Testis (tissue), 2 donors: ENCODE measurements at regions not wholly inside any gene's neighbourhood (a gene's known extent, or its start where the extent isn't known, plus 50 kb on each side); places are given as distances from the start of the nearest gene placed in this dataset.

Experiments
- DNase-seq: peaks from one replicate; pipeline ENCODE4 v3.0.0-alpha.2; 2019
- H3K27ac ChIP-seq, 2 donors: fragments of 200-600 bp; sonication (generic); one replicate each; pipeline ENCODE4 v1.5.1; 2019
- H3K27me3 ChIP-seq: fragments of 200-600 bp; sonication (generic); one replicate; pipeline ENCODE4 v1.5.1; 2019
- H3K36me3 ChIP-seq: fragments of 200-600 bp; sonication (generic); one replicate; pipeline ENCODE4 v1.5.1; 2017; ENCODE audit warnings: low read depth; ENCODE audit errors: missing control alignments
- H3K4me1 ChIP-seq: fragments of 200-600 bp; sonication (generic); one replicate; pipeline ENCODE4 v1.5.1; 2019
- H3K4me3 ChIP-seq, 2 donors: fragments of 200-600 bp; sonication (generic); one replicate each; pipeline ENCODE4 v1.5.1; 2017 to 2019
- H3K9me3 ChIP-seq: fragments of 200-600 bp; sonication (generic); one replicate; pipeline ENCODE4 v1.5.1; 2017
- POLR2A ChIP-seq: fragments of 450-650 bp; IDR thresholded peaks from one replicate; pipeline ENCODE4 v1.6.1; 2017; ENCODE audit warnings: antibody characterized with exemption, mild to moderate bottlenecking, moderate library complexity
- WGBS, 2 donors: methylation state at CpG; one replicate each; pipeline ENCODE4 v1.1.5; 2018; 5-methylcytosine and 5-hydroxymethylcytosine counted together
- intact Hi-C: fragments of 100-400 bp; cut with DNase I; formaldehyde crosslinking; loops from one replicate; pipeline ENCODE4 v1.15.1; 2023; ENCODE audit warnings: low total_unique reads
- TF ChIP-seq, protein P1 (sequence below), 3 experiments: fragments of 450-650 bp in 2 of 3; fragments of 200-600 bp in 1 of 3; sonication (generic) in 1 of 3; IDR thresholded peaks; one replicate each; pipeline ENCODE4 v1.5.1; 2016 to 2019; ENCODE audit warnings: antibody characterized with exemption in 3 of 3, mild to moderate bottlenecking in 2 of 3, moderate library complexity in 1 of 3

GRCh38 chr13:85419611-85420010 is 379.6 kb downstream of the SLITRK6 start:
- H3K9me3 ChIP-seq, result no peaks in the 10 kb centered on the region
- H3K4me3 ChIP-seq, result no peak overlapping the region
- intact Hi-C loops, result no loop called here
- WGBS, 2 donors, result 86 to 94% methylated on average over 1 of the region's 1 CpG
- no peaks in the 10 kb centered on the region for H3K36me3 ChIP-seq
- no peak for DNase-seq
- no peaks in the 10 kb centered on the region for H3K27me3 ChIP-seq
- no peaks in the 10 kb centered on the region for H3K4me1 ChIP-seq
- H3K27ac ChIP-seq, result no peak overlapping the region
- TF ChIP-seq, protein P1, sequence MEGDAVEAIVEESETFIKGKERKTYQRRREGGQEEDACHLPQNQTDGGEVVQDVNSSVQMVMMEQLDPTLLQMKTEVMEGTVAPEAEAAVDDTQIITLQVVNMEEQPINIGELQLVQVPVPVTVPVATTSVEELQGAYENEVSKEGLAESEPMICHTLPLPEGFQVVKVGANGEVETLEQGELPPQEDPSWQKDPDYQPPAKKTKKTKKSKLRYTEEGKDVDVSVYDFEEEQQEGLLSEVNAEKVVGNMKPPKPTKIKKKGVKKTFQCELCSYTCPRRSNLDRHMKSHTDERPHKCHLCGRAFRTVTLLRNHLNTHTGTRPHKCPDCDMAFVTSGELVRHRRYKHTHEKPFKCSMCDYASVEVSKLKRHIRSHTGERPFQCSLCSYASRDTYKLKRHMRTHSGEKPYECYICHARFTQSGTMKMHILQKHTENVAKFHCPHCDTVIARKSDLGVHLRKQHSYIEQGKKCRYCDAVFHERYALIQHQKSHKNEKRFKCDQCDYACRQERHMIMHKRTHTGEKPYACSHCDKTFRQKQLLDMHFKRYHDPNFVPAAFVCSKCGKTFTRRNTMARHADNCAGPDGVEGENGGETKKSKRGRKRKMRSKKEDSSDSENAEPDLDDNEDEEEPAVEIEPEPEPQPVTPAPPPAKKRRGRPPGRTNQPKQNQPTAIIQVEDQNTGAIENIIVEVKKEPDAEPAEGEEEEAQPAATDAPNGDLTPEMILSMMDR (IDR thresholded peaks at IDR 0.05), result no peak
- TF ChIP-seq POLR2A, result no peak

GRCh38 chr13:85417807-85418206 is 381.4 kb downstream of the SLITRK6 start:
- H3K36me3 ChIP-seq, result no peaks in the 10 kb centered on the region
- no peaks in the 10 kb centered on the region for H3K9me3 ChIP-seq
- DNase-seq, result no peak
- no peaks in the 10 kb centered on the region for H3K27me3 ChIP-seq
- H3K27ac ChIP-seq, result no peak overlapping the region
- intact Hi-C loops, result no loop called here
- no peaks in the 10 kb centered on the region for H3K4me1 ChIP-seq
- WGBS, 2 donors, result 64 to 70% methylated on average over 8 of the region's 8 CpGs
- TF ChIP-seq, protein P1 (IDR thresholded peaks at IDR 0.05), result no peak
- TF ChIP-seq POLR2A, result no peak
- H3K4me3 ChIP-seq, result no peak overlapping the region

GRCh38 chr13:85413664-85414063 is 385.6 kb downstream of the SLITRK6 start:
- H3K27me3 ChIP-seq, result no peaks in the 10 kb centered on the region
- intact Hi-C loops, result no loop called here
- 95 to 96% methylated on average over 2 of the region's 2 CpGs for WGBS, 2 donors
- DNase-seq, result no peak
- H3K4me3 ChIP-seq, result no peak overlapping the region
- no peaks in the 10 kb centered on the region for H3K9me3 ChIP-seq
- no peaks in the 10 kb centered on the region for H3K36me3 ChIP-seq
- TF ChIP-seq, protein P1 (IDR thresholded peaks at IDR 0.05), result no peak
- no peak for TF ChIP-seq POLR2A
- H3K4me1 ChIP-seq, result no peaks in the 10 kb centered on the region
- H3K27ac ChIP-seq, result no peak overlapping the region

GRCh38 chr13:85412448-85412847 is 386.8 kb downstream of the SLITRK6 start:
- TF ChIP-seq, protein P1 (IDR thresholded peaks at IDR 0.05), result no peak
- no peak for TF ChIP-seq POLR2A
- no peaks in the 10 kb centered on the region for H3K36me3 ChIP-seq
- no peak for DNase-seq
- no peaks in the 10 kb centered on the region for H3K4me1 ChIP-seq
- WGBS, 2 donors, result 85 to 100% methylated on average over 1 of the region's 1 CpG
- intact Hi-C loops, result no loop called here
- no peak overlapping the region for H3K4me3 ChIP-seq
- no peaks in the 10 kb centered on the region for H3K9me3 ChIP-seq
- no peak overlapping the region for H3K27ac ChIP-seq
- no peaks in the 10 kb centered on the region for H3K27me3 ChIP-seq

DNA sequence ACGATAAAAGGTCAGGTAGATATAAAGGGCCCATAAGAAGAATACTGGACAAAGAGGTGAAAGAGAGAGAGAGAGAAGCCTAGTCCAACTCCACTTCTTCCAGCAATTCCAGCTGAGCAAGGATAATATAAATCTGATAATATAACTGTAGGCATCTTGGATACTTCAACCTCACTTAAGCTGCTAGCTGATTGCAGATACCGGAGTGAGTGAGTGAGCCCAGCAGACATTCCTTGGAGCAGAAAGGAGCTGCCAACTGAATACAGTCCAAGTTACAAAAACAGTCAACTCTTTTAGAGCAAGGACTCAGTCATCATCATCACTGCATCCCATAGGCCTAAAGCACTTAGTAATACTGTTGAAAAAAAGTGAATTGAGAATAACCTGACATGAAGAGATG is 387.6 kb downstream of the SLITRK6 start:
- no peaks in the 10 kb centered on the region for H3K36me3 ChIP-seq
- TF ChIP-seq, protein P1 (IDR thresholded peaks at IDR 0.05), result no peak
- TF ChIP-seq POLR2A, result no peak
- no peak overlapping the region for H3K27ac ChIP-seq
- no peak for DNase-seq
- H3K27me3 ChIP-seq, result no peaks in the 10 kb centered on the region
- H3K4me3 ChIP-seq, result no peak overlapping the region
- no peaks in the 10 kb centered on the region for H3K9me3 ChIP-seq
- intact Hi-C loops, result no loop called here
- no peaks in the 10 kb centered on the region for H3K4me1 ChIP-seq
- WGBS, 2 donors, result 79 to 80% methylated on average over 2 of the region's 2 CpGs
